NCI-H446 (cell line): ENCODE measurements at regions not wholly inside any gene's neighbourhood (a gene's known extent, or its start where the extent isn't known, plus 50 kb on each side); places are given as distances from the start of the nearest gene placed in this dataset.
"Not testable (repeated sequence)": the region's sequence is repeated elsewhere in the genome, so short reads cannot be mapped to it uniquely, and the experiment has no call there.

ENCODE experiments used
- DNase-seq, 2 experiments: peaks; one replicate each; lab custom pipeline; 2025; lab: John Stamatoyannopoulos, UW

GRCh38 chr2:77834360-77835002, 312.3 kb upstream of the LRRTM4 start:
- DNase-seq: no peak

DNA sequence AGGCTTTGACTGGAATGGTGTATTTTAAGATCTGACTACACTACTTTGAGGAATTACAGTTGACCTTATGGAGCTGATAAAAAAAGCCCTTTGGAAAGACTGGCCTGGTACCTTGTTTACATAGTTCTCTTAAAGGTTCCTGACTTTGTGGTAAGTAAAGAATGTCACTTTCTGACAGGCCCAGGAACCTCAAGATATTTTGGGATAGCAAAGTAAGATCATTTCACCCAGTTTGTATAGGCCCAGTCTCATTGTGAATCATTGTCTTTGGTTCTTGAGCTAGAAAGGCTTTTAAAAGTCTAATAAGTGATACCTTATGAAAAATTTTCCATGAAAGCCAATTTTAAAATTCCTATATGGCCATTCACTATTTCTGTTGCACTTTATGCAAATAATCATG, 316.3 kb upstream of the LRRTM4 start:
- no peak for DNase-seq

GRCh38 chr2:77839102-77839501, 316.9 kb upstream of the LRRTM4 start:
- no peak for DNase-seq

GRCh38 chr2:77862120-77862519, 339.9 kb upstream of the LRRTM4 start:
- DNase-seq: no peak

DNA sequence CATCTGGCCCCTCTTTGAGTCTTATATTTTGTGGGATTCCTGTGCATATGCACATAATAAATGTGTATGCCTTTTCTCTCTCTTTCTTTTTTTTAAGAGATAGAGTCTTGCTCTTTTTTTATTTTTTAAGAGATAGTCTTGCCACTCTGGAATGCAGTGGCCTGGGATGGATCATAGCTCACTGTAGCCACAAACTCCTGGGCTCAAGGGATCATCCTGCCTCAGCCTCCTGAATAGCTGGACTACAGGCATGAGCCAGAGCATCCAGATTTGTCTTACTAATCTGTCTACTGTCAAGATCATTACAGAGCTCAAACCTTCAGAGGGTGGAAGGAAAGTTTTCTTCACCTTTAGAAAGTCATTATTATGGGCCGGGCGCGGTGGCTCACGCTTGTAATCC, 342.2 kb upstream of the LRRTM4 start:
- DNase-seq: no peak

GRCh38 chr2:77866661-77867060, 344.5 kb upstream of the LRRTM4 start:
- no peak for DNase-seq

- DNase-seq: no peak
Measured at GRCh38 chr2:77867146-77867545, 345.0 kb upstream of the LRRTM4 start.

- no peak for DNase-seq
Measured at GRCh38 chr2:77873506-77873905, 351.3 kb upstream of the LRRTM4 start.

DNA sequence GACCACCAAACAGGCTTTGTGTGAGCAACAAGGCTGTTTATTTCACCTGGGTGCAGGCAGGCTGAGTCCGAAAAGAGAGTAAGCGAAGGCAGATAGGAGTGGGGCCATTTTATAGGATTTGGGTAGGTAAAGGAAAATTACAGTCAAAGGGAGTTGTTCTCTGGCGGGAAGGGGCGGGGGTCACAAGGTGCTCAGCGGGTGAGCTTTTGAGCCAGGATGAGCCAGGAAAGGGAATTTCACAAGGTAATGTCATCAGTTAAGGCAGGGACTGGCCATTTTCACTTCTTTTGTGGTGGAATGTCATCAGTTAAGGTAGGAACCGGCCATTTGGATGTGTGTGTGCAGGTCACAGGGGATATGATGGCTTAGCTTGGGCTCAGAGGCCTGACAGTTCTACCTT, 378.0 kb upstream of the LRRTM4 start:
- not testable (repeated sequence) for DNase-seq

GRCh38 chr2:77910136-77910535, 388.0 kb upstream of the LRRTM4 start:
- no peak for DNase-seq

DNA sequence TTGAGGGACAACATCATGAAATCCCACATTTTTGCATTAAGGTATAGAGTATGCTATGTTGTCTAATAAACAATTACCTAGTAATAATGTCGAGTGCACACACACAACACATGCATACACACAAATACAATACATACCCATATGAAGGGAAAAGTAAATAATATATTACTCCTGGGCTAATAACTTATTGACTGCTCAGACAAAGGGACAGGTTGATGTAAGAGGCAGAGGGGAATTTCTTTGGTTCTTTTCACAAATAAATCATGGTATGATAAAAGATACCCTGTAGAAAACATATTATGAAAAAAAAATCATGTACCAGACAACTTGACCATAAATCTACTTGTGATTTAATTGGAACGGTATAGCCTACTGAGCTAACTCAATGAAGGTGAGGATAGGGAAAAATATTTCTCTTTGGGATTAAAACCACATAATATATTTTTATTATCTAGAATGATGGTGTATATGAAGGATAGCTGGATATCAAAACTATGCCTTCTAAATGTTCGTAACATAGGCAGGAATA, 398.7 kb upstream of the LRRTM4 start:
- DNase-seq: no peak

GRCh38 chr2:77922567-77922966, 400.4 kb upstream of the LRRTM4 start:
- no peak for DNase-seq

DNA sequence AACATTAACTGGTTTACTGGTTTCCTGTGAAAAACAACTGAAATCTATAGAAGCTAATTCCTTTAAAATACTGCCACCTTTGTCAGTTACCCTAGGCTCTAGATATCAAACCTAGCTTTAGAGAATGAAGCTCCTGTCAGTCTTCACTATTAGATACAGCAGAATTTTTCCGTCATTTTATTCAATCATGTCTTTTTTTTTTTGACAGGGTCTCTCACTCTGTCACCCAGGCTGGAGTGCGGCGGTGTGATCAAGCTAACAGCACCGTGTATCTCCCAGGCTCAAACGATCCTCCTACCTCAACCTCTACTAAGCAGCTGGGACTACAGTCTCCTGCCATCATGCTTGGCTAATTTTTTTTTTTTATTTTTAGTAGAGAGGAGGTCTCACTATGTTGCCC, 415.2 kb upstream of the LRRTM4 start:
- DNase-seq: no peak

DNA sequence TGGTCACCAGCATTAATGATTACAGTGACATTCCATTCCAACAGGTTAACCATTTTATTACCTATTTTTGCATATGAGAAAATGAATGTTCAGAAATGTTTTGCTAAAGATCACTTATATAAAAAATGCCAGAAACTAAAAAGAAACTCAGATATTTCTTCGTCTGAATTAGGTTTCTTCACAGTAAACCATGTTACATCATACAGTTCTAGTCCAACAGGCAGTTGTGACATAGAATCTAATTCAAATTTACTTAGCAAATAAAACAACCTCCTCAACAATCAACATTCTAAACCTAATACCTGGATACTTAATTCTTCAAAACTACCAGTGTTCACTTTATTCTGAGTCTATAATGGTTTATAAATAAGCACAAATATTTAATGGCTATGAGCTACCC, 416.3 kb upstream of the LRRTM4 start:
- no peak for DNase-seq

- DNase-seq: no peak
Measured at GRCh38 chr2:77939370-77939769, 417.2 kb upstream of the LRRTM4 start.

DNA sequence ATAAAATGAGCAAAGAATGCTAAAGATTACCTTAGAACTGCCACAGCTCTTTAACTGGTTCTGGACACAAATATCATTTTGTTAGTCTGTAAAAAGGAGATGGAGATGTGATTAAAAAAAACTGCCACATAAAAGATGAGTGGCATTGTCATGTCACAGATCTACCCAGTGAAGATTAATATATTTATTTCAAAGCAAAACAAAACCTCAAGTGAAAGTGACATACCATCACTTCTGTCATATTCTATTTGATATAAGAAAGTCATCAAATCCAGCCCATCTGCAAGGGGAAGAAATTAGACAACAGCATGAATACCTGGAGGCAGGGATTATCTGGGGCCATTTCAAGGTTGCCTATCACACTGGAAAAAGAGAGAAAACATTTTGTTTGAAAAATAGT, 417.6 kb upstream of the LRRTM4 start:
- DNase-seq: no peak

- no peak for DNase-seq
Measured at GRCh38 chr2:77954931-77955330, 432.8 kb upstream of the LRRTM4 start.

DNA sequence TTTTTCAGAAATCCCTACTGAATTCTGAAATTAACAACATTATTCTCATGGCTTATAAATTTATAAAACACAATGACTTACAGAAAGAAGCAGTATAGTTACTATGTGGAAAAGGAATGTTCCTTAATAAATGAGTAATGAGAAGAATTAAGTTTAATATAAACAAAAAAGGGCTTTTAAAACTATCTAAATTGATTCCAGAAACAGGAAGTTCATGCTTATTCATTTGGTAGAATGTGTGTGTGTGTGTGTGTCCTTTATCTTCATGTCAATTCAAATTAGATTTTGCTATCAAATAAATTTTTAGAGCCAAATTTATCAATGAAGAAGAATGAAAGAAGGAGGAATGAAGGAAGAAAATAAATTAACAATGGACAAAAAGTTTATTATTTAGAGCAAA, 440.8 kb upstream of the LRRTM4 start:
- no peak for DNase-seq

- no peak for DNase-seq
Measured at GRCh38 chr2:77977471-77978063, 455.4 kb upstream of the LRRTM4 start.

GRCh38 chr2:77995161-77995560, 473.0 kb upstream of the LRRTM4 start:
- no peak for DNase-seq

- DNase-seq: no peak
Measured at GRCh38 chr2:77999376-77999775, 477.2 kb upstream of the LRRTM4 start.

- DNase-seq: no peak
Measured at GRCh38 chr2:78009289-78009688, 487.1 kb upstream of the LRRTM4 start.

DNA sequence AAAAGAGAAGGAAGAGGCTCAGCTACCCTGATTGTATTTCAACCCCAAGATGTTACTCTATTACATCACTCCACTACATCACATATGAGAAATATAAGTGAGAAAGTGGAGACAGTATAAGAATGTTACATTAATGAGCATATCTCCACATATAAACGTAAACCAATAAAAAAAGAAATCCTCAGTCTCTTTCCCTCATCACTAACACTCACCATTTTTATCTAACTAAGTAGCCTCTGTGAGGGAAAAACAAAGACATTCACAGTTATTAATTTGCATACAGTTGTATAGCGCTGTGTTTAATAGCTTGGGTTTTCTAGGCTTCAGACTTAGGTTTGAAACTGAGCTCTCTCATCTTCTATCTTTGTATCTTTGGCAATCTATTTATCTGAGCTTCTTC, 489.1 kb upstream of the LRRTM4 start:
- no peak for DNase-seq

- DNase-seq: no peak
Measured at GRCh38 chr2:78020491-78020890, 498.3 kb upstream of the LRRTM4 start.
